Ishikawa (cell line): ENCODE measurements at regions not wholly inside any gene's neighbourhood (a gene's known extent, or its start where the extent isn't known, plus 50 kb on each side); places are given as distances from the start of the nearest gene placed in this dataset.

Source experiments
- CEBPB ChIP-seq: IDR thresholded peaks from 2 replicates; pipeline ENCODE4 v1.6.1; 2012
- CREB1 ChIP-seq: IDR thresholded peaks from 2 replicates; pipeline ENCODE4 v1.6.1; 2012; ENCODE audit warnings: low read depth
- EGR1 ChIP-seq: IDR thresholded peaks from 2 replicates; pipeline ENCODE4 v1.6.1; 2012
- EP300 ChIP-seq: IDR thresholded peaks from 2 replicates; pipeline ENCODE4 v1.6.1; 2012; ENCODE audit warnings: borderline replicate concordance
- FOXM1 ChIP-seq: IDR thresholded peaks from 2 replicates; pipeline ENCODE4 v1.6.1; 2012; ENCODE audit warnings: low read depth, borderline replicate concordance
- NFIC ChIP-seq: IDR thresholded peaks from 2 replicates; pipeline ENCODE4 v1.6.1; 2012
- RAD21 ChIP-seq: IDR thresholded peaks from 2 replicates; pipeline ENCODE4 v1.6.1; 2012; ENCODE audit warnings: low read depth
- REST ChIP-seq: IDR thresholded peaks from 2 replicates; pipeline ENCODE4 v1.6.1; 2012; ENCODE audit warnings: low read depth, mild to moderate bottlenecking
- TAF1 ChIP-seq: IDR thresholded peaks from 2 replicates; pipeline ENCODE4 v1.6.1; 2012; ENCODE audit warnings: low read depth, mild to moderate bottlenecking
- TCF12 ChIP-seq: IDR thresholded peaks from 2 replicates; pipeline ENCODE4 v1.6.1; 2012; ENCODE audit warnings: low read depth
- TEAD4 ChIP-seq: IDR thresholded peaks from 2 replicates; pipeline ENCODE4 v1.6.1; 2012
- YY1 ChIP-seq: IDR thresholded peaks from 2 replicates; pipeline ENCODE4 v1.6.1; 2012; ENCODE audit warnings: low read depth
- ZBTB7A ChIP-seq: IDR thresholded peaks from 2 replicates; pipeline ENCODE4 v1.6.1; 2012; ENCODE audit warnings: low read depth
- TF ChIP-seq, protein P1 (sequence below): IDR thresholded peaks from 2 replicates; pipeline ENCODE4 v1.6.1; 2012
- TF ChIP-seq, protein P2 (sequence below): IDR thresholded peaks from 2 replicates; pipeline ENCODE4 v1.6.1; 2012

DNA sequence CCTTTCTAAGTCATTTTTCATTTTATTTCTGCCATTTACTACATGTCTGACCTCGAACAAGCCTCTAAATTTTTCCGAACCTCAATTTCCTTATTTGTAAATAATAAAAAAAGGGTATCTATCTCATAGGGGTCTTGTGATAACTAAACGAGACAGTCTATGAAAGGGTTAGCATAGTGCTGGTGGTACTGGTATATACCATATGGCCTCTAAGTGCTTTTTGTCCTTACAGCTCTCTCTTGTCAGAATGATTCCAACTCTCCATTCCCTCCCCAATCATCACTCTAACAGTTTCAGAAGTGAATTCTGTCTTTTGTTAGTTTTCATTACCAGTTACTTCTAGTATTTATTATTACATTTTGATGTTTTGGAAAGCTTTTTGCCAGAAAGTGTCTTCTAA lies 85.5 kb upstream of the ACTBL2 start:
- TF ChIP-seq CEBPB: no peak
- TF ChIP-seq, protein P1, sequence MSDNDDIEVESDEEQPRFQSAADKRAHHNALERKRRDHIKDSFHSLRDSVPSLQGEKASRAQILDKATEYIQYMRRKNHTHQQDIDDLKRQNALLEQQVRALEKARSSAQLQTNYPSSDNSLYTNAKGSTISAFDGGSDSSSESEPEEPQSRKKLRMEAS: no peak
- TF ChIP-seq TAF1: no peak
- TF ChIP-seq ZBTB7A: no peak
- no peak for TF ChIP-seq EGR1
- no peak for TF ChIP-seq TCF12
- TF ChIP-seq EP300: no peak
- TF ChIP-seq YY1: no peak
- TF ChIP-seq, protein P2, sequence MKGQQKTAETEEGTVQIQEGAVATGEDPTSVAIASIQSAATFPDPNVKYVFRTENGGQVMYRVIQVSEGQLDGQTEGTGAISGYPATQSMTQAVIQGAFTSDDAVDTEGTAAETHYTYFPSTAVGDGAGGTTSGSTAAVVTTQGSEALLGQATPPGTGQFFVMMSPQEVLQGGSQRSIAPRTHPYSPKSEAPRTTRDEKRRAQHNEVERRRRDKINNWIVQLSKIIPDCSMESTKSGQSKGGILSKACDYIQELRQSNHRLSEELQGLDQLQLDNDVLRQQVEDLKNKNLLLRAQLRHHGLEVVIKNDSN: no peak
- TF ChIP-seq NFIC: no peak
- TF ChIP-seq RAD21: no peak
- no peak for TF ChIP-seq TEAD4
- no peak for TF ChIP-seq REST
- TF ChIP-seq CREB1: no peak
- TF ChIP-seq FOXM1: no peak

GRCh38 chr5:57566914-57567313 lies 84.3 kb upstream of the ACTBL2 start:
- TF ChIP-seq EGR1: no peak
- TF ChIP-seq FOXM1: no peak
- no peak for TF ChIP-seq TAF1
- no peak for TF ChIP-seq TEAD4
- no peak for TF ChIP-seq RAD21
- TF ChIP-seq ZBTB7A: no peak
- no peak for TF ChIP-seq CEBPB
- TF ChIP-seq CREB1: no peak
- TF ChIP-seq, protein P1: no peak
- TF ChIP-seq YY1: no peak

DNA sequence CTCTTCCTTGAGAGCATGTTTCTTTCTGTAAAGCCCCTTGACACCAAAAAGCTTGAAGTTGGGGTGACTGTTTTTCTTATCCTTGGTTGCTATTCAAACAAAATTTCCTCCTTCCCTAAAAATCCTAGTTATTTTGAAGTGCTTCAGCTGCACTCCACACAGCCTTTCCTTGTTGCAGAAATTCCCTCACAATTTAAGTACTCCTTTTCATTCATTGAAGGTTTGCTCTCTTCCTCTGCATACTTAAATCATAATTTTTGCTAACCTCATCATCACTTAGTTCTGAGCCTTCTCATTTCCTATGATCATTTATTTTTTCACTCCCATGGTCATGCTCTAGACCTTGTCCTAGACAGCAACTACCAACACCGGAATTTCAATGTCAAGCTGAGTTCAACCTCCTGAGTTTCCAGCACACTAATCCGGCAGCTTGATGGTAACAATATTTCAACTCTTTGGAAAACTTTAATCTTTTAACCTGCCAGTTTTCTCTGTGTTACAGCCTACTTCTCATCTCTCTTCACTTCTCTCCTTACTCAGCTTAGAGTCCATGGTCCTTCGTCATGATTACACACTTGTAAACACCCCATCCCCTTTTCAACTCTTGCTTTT lies 78.7 kb upstream of the ACTBL2 start:
- TF ChIP-seq, protein P1: no peak
- TF ChIP-seq TAF1 (no peak), TEAD4 (no peak), CEBPB (no peak), EGR1 (no peak), REST (no peak), RAD21 (no peak), NFIC (no peak), TCF12 (no peak), CREB1 (no peak), FOXM1 (no peak), EP300 (no peak)

GRCh38 chr5:57559110-57559635 lies 76.6 kb upstream of the ACTBL2 start:
- TF ChIP-seq ZBTB7A (no peak), FOXM1 (no peak), RAD21 (no peak), TEAD4 (no peak), YY1 (no peak), TCF12 (no peak), EP300 (no peak), CEBPB (no peak), EGR1 (no peak), REST (no peak), CREB1 (no peak)

DNA sequence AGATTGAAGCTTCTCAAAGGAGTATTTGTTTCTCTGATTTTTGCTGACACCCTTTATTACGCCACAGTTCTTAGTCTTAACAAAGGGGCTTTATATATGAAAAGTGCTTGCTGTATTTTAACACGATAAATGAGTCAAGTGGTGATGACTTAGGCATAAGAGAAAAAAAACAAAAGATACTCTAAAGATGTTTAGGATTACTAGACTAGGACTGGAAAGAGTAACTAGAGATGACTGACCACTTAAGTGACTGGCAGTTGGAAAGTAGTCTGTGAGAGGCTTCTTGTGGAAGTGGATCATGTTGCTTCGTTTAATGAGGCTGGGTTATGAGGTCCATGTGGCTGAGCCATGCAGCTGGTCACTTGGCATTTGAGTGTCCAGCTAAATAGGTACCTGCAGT lies 69.4 kb upstream of the ACTBL2 start:
- TF ChIP-seq, protein P1: no peak
- TF ChIP-seq YY1: no peak
- TF ChIP-seq EP300: no peak
- TF ChIP-seq TEAD4: no peak
- no peak for TF ChIP-seq TCF12
